Astrocyte (in vitro differentiated cells and primary cell): ENCODE measurements at regions not wholly inside any gene's neighbourhood (a gene's known extent, or its start where the extent isn't known, plus 50 kb on each side); places are given as distances from the start of the nearest gene placed in this dataset.

Source experiments
- EZH2 ChIP-seq: IDR thresholded peaks from 2 replicates; pipeline ENCODE4 v1.6.1; 2012; ENCODE audit warnings: mild to moderate bottlenecking, low read length, inconsistent platforms; ENCODE audit not compliant: insufficient read depth
- TF ChIP-seq, protein P1 (sequence below): IDR thresholded peaks from 2 replicates; pipeline ENCODE4 v1.5.1; 2011; ENCODE audit warnings: low read depth, mild to moderate bottlenecking, inconsistent platforms, low read length, moderate library complexity; ENCODE audit not compliant: insufficient read depth

DNA sequence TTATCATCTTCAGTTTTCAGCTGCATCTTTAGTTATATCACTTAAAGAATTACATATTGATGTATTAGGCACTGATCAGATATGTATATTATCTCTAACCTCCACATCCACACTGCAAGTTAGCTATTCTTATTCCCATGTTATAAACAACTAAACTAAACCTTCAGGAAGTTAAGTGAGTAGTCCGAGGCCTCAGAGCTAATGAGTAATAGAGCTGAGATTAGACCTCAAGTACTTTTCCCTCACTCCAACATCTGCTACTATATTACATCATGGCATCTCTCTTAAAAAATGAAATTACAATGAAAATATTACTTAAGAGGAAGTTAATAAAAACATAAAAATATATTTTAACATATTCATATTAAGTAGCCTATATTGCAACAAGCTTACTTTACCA lies 183.6 kb upstream of the MAP2 start:
- TF ChIP-seq, protein P1, sequence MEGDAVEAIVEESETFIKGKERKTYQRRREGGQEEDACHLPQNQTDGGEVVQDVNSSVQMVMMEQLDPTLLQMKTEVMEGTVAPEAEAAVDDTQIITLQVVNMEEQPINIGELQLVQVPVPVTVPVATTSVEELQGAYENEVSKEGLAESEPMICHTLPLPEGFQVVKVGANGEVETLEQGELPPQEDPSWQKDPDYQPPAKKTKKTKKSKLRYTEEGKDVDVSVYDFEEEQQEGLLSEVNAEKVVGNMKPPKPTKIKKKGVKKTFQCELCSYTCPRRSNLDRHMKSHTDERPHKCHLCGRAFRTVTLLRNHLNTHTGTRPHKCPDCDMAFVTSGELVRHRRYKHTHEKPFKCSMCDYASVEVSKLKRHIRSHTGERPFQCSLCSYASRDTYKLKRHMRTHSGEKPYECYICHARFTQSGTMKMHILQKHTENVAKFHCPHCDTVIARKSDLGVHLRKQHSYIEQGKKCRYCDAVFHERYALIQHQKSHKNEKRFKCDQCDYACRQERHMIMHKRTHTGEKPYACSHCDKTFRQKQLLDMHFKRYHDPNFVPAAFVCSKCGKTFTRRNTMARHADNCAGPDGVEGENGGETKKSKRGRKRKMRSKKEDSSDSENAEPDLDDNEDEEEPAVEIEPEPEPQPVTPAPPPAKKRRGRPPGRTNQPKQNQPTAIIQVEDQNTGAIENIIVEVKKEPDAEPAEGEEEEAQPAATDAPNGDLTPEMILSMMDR = no peak
- no peak for TF ChIP-seq EZH2
